UCSD-AML1 (cell line): ENCODE measurements at regions not wholly inside any gene's neighbourhood (a gene's known extent, or its start where the extent isn't known, plus 50 kb on each side); places are given as distances from the start of the nearest gene placed in this dataset.
"Not testable (repeated sequence)": the region's sequence is repeated elsewhere in the genome, so short reads cannot be mapped to it uniquely, and the experiment has no call there.

ENCODE experiments used
- DNase-seq: peaks from one replicate; lab custom pipeline; 2025; ENCODE audit not compliant: unreplicated experiment; lab: John Stamatoyannopoulos, UW

DNA sequence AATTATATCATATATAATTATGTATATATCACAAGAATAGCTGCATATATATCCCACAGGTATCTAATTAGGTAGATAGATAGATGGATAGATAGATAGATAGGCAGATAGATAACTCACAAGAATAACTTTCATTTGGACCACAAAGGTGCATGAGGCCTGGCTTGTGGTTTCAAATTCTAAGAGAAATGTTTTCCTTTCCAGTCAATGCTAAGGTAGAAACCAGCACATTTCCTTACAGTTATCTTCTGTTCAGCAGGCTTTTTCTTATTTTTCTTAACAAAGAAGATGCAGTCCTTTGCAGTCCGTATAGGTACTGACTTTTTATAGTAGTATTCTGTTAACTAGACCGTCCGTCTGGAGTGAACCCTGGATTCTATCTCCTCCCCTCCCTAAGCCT, 152.9 kb upstream of the ANKFN1 start:
- no peak for DNase-seq

DNA sequence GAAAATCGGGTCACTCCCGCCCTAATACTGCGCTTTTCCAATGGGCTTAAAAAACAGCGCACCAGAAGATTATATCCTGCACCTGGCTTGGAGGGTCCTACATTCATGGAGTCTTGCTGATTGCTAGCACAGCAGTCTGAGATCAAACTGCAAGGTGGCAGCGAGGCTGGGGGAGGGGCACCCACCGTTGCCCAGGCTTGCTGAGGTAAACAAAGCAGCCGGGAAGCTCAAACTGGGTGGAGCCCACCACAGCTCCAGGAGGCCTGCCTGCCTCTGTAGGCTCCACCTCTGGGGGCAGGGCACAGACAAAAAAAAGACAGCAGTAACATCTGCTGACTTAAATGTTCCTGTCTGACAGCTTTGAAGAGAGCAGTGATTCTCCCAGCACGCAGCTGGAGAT, 150.6 kb upstream of the ANKFN1 start:
- not testable (repeated sequence) for DNase-seq

DNA sequence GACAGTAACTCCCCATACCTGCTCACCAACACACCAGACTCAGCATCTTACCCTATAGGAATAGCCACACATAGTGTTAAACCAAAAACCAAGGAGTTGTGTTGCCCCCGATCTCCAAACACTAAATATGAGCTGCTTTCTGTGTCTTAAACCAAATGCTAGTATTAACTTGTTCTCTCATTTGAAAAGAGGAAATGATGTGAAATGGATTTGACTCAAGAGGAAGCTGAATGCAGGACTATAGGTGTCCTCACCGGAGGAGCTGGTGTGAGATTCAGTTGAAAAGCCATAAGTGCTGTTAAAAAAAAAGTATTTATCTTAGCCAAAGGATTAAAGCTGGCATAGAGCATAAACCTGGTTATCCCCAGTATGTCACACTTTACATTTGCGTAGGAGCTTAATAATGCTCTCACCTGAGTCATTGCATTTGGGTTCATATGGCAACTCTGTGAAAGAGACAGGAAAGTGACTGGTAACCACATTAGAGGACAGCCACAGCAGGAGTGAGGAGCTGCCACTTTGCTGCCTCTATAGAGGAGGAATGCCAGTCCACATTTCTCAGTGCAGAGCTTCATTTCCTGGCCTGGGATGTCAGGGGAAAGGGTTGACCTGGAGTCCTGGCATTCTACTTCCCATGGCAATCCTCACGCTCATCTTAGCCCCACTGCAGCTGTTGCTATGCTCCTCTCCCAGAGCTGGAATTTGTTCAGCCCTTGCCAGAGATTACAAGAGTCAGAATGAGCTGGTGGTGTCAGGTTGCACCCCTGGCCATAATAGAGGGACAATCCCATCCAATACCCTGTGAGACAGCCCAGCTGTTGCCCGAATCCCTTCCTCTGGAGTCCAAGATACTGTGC, 143.3 kb upstream of the ANKFN1 start:
- DNase-seq = no peak

DNA sequence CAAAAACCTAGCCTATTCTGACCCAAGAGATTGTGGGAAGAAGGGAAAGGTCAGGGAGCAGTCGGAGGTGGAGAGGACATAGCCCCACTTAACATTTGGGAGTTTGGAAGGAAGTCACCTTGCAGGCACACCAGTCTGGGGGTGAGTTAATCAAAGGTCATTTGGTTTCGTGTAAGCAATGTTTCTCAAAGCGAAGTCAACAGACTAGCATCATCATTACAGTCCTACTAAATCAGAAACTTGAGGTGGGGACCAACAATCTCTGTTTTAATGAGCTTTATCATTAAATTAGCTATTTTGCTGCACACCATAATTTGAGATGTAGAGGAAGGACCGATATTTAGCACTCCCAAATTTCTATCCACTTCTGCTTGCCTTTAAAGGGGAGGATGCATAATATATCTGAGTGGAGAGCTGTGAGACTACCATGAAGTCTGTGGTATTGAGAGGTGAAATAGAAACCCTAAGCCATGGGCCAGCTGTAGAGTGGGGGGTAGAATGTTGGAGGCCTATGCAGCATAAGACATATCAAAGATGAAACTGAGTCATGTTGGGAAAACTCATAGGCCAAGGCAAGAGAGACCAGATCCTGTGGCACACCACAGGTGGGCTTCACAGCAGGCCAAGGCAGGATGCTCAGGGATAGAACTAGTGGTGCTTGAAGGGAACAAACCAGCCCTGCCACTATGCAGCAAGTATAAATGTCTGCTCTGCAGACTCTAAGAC, 141.7 kb upstream of the ANKFN1 start:
- DNase-seq = no peak

DNA sequence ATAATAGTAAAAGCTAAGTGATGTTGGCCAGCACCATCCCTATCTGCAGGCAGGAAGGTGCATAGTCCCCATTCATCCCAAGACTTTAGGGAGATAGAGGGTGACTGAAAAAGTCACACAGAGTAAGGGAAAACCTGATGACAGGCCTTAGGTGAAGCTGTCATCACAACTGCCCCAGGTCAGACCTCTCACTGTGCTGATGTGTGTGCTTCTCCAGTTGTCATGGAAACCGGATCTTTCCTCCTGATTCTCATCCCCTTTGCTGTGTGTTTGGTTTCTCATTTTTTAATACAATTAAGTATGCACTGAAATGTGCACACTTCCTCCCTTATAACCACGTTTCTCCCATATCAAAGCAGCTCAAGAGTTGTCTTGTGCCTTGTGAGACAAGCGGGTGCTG, 135.1 kb upstream of the ANKFN1 start:
- DNase-seq = no peak

DNA sequence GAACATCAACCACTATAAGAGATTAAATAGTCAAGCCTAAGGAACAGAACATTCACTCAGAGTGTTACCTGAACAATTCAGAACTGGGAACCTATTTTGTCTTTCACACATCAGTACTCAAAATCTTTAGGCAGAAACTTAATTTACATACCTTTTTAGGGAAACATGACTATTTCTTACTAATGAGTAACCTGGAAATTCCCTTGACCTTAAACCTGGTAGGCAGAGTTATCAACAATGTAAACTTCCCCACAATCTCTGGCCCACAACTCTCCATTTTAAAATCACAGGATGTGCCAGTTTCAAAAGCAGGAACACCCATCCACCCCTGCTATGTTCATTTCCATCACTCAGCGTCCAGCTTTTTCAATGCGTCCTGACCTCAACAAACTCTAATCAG, 132.9 kb upstream of the ANKFN1 start:
- DNase-seq = no peak

DNA sequence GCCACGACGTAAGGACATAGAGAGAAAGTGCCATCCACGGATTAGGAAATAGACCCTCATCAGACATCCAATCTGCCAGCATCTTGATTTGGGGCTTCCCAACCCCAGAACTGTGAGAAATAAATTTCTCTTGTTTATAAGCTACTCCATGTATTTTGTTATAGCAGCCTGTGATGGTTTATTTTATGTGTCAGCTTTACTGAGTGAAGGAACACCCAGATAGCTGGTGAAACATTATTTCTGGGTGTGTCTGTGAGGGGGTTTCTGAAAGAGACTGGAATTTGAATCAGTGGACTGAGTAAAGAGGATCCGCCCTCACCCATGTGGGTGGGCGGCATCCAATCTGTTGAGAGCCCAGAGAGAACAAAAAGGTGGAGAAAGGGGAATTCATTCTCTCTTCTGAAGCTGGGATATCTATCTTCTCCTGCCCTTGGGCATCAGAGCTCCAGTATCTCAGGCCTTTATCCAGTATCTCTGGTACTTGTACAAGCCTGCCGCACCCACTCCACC, 131.5 kb upstream of the ANKFN1 start:
- DNase-seq = no peak

DNA sequence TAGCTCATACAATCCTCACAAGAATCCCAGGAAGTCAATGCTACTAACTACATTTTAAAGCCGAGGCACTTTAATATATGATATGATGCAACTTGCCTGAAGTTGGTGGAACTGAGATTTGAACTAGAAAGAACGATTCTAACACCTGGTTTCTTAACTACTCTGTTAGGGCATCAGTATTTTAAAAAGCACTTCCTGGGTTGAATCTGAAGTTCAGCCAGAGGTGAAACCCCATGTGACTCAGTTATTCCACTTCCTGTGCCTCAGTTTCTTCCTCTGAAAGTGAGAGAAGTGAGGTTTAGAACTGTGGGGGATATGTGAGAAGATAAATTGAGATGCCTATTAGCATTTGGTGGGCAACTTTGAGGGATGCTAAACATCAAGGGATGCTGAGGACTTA, 129.4 kb upstream of the ANKFN1 start:
- no peak for DNase-seq

DNA sequence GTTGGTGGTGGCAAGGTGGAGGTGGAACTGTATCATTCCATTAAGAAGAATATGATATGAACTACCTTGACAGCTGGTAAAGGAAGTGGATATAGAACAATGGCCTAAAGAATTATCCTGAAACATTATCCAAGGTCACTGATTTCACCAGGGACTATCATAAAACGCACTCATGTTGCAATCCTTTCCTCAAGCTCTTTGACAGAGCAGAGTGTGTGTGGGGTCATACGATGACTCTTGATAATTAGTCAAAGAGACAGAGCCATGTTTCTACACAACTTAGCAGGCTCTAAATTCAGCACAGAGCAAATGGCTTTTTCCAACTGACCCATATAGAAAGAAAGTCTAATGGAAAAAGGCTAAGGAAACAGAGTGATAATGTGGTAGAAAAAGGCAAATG, 126.4 kb upstream of the ANKFN1 start:
- DNase-seq = no peak

DNA sequence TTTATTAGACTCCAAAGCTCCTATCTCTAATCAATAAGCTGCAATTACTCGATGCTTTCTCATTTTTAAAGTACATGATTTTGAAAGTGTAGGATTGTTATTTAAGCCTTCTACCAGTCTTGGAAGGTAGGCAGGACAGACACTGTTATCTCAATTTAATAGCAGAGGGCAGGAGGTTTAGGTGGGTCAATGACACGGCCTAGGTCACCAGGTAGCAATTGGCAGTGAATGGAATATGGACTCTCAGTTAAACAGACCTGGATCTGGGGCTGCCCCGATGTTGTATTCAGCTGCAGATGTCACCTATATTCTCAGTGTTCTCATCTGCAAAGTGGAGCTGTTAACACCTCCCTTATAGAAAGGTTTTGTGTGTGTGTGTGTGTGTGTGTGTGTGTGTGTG, 124.4 kb upstream of the ANKFN1 start:
- no peak for DNase-seq

DNA sequence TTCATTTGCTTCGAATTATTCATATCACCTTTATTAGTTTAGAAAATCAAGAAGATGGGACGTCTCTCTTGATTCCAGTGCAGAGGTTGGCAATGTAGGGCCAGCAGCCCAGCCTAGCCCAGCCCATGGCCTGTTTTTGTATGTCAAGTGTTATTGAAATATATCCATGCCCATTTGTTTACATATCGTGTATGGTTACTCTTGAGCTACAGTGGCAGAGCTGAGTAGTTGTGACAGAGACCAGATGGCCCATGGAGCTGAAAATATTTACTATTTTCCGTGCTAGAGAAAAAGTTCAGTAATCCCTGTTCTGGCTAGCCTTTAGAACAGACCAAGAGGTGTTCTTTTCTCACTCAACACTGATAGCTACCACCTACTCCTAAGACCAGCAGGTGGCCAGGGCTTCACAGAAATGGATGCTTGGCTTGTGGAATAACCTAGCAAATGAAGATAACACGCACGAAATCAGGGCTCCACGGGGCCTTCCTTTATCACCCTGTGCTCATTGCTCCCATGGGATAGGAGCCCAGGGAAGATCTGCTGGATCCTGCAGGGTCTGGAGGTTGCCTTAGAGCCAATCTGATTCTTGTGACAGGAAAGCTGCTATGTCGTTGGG, 123.2 kb upstream of the ANKFN1 start:
- no peak for DNase-seq

DNA sequence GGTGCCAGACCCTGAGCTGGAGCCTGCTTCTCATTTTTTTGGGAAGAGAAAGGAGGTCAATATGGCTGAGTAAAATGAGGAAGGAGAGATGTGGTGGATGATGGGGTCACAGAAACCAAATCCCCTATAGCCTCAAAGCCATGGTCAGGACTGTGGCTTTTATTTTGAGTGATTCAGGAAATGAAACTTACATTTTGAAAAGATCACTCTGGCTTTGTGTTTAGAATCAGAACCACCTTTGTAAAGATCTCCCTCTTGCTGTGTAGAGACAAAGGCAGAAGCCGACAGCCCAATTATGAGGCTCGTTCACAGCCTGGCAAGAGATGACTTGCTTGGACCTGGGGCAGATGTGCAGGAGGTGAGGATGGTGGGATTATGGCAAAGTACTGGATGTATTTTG, 121.6 kb upstream of the ANKFN1 start:
- no peak for DNase-seq

DNA sequence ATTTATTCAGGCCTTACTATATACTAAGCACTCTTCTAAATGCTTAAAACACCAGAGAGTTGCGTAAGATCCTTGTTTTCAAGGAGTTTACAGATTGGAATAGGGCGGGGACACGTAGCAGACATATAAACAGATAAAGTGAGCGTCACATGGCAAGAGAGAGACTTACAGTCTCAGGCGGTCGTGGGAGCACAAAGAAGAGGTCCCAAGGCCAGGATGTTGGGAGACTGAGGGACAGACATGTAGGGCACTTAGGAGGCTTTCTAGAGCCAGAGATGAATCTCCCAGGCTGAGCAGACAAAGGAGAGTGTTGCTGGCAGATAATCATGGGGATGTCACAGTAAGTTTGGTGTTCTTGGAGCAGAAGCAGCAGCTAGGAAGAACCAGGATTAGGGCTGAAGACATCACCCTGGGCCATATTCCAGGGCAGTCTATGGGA, 119.1 kb upstream of the ANKFN1 start:
- no peak for DNase-seq

DNA sequence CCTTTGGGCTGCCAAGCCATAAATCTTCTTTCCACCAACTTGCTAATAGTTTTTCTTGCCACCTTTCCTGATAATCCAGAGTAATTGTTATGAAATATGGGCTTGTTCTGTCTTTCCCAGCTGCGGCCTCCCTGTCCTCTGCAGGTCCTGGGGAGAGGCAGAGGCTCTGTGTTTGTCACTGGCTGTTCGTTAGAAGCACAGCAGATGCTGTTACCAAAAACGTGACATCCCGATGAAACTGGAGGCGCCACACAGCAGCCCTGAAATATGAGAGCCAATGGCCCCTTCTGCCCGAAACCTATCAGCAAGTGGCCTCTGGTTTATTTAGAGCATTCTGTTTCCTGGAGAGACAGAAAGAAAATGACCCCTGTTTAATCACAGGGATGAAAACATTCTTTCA, 115.1 kb upstream of the ANKFN1 start:
- DNase-seq = no peak

DNA sequence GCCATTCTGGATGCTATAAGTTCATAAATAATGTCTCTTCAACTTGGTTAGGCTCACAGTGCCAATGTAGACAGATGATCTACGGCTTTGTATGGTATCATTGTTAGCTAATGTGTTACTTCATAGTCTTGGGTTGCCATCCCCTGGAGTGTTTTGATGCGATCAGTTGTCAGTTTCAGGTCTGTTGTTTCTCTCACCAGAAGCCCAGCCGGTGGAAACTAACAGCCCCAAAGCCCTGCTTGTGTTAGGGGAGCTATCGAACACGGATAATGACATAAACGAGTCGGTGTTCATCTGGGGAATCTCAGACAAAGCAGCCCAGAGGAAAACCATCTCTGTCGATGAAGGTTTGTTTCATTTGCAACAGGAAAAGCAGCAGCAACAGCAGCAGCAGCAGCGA, 107.4 kb upstream of the ANKFN1 start:
- DNase-seq = no peak

DNA sequence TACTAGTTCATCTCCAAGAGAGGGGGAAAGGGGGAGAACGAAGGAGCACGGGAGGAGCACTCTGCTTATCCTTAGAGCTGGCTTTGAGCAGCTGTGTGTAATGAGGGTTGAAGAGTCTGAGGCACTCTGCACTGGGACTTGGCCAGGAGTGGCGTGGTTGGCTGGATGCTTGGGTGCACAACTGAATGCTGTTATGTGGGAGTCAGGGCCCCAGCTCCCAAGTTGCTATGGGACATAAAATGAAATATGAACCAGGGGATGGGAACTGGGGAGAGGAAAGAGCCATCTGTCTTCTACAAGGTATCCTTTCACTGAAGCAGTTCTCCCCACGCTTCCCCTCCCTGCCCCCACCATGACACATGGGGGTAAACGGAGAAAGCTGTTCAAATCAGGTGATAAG, 105.9 kb upstream of the ANKFN1 start:
- no peak for DNase-seq

DNA sequence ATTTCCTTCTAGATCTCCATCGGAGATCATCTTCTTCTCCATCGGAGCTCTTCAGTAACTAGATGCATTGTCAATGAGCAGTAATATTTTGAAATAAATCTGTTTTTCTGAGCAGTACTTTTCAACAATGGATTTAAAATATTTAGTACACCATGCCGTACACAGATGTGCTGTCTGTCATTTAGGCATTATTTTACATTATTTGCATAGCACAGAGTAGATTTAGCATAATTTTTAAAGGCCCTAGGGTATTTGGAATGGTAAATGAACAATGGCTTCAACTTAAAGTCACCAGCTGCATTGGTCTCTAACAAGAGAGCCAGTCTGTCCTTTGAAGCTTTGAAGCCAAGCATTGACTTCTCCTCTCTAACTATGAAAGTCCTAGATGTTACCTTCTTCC, 95.4 kb upstream of the ANKFN1 start:
- DNase-seq = no peak

DNA sequence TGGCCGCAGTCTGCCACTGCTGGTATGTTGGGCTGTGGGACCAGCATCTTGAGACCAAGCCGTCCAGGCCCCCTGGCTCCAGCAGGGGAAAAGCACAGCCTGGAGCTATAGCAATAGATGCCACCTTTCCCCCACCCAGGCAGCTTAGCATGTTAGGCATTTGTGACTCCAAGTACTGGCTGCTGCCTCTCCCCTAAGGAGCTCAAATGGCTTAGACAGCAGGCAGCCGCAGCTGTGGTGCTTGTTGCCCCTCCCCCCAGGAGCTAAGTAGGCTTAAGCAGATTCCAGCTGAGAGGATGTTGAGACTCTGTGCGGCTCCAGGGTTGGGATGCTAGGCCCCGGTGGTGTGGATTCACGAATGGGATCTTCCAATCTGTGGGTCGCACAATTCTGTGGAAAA, 88.8 kb upstream of the ANKFN1 start:
- DNase-seq = no peak

DNA sequence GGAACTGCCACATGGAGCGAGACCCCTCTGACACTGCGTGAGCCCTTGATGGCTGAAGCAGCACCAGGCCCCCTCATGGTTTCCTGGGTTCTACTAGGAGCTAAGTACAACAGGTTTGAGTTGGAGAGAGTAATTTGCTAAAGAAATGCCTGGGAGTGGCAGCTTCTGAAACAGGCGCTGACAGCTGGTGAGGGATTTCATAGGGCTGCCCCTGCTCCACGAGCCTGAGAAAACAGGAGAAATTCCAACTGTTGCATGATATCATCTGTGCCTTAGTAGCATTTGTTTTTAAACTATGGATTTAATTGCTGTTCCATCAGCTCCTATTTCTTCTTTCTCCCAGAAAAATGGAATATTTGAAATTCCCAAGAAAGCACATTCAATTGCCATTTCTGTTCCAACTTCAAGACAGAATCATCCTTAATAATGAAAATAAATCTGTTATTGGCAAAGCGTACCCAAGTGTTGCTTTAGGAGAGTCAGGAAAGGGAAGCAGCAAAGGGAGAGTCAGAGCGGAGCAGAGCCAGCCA, 78.8 kb upstream of the ANKFN1 start:
- DNase-seq = no peak

DNA sequence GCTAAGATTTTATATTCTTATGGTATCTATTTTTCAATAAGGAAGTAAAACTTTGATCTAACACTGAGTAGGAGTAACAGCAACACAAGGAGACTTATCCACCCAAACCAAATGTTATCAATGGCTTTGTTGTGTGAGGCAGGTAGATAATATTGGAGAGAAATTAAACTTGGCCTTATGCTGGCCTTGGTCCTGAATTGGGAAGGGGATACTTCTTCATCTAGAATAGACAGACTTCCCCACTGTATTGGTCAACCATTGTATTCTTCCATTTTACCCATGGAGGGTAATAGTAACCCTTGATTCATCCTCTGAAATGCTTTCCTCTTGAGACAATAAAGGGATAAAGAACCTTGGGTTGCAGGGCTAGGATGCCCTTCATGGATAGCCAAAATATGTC, 76.3 kb upstream of the ANKFN1 start:
- DNase-seq = no peak

DNA sequence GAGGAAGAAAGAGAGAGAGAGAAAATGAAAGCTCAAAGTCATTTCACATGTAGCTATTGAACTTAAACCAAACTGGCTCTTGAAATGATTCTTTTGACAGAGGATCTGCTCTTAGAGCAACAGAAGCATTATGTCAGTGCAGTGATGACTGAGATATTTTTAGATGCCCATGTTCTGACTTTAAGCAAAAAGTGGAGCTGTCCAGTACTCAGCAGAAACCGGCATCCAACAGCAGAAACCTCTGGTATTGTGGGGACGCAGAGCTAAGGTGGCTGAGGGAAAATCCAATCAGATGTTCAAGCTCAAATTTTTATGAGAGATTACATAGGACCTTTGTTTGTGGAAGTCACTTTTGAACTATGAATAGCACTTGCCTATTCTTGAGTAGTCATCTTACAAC, 69.8 kb upstream of the ANKFN1 start:
- no peak for DNase-seq
